ENCODE measurements at regions not wholly inside any gene's neighbourhood (a gene's known extent, or its start where the extent isn't known, plus 50 kb on each side); places are given as distances from the start of the nearest gene placed in this dataset.
"Not testable (repeated sequence)": the region's sequence is repeated elsewhere in the genome, so short reads cannot be mapped to it uniquely, and the experiment has no call there.

DNA sequence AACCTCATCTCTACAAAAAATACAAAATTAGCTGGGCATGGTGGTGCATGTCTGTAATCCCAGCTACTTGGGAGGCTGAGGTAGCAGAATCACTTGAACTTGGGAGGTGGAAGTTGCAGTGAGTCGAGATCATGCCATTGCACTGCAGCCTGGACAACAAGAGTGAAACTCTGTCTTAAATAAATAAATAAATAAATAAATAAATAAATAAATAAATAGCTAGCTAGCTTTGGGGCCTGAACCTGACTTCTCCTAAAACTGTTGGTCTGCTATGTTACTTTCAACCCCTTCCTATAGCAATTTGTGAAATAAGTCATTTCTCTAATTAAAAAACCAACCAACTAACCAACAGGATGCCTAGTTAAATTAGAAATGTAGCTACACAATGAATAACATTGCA, 101.0 kb upstream of the KCNG1 start:
- not testable (repeated sequence) for DNase-seq (ENCODE audit: low spot score)

GRCh38 chr20:51122931-51123658, 100.2 kb upstream of the KCNG1 start:
- DNase-seq (ENCODE audit: low spot score), result no peak

GRCh38 chr20:51121901-51122412, 99.0 kb upstream of the KCNG1 start:
- DNase-seq (ENCODE audit: low spot score), result no peak

DNA sequence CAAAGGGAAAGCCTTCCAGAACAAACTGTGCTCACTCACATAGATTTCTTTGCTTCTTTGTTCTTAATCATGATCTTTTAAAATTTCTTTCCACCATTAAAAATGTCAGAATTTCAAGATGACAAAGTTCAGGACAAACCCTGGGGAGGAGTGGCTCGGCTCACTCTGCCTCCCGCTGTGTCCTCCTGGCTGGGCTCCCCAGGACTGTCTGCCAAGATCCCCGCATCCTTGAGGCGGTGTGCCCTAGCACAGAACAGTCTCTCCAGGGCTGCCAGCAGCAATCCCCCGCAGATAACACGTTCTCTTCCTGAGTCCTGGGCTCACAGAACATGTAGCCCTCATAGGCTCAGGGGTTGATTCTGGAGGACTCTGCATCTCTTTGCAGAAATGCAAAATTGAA, 98.4 kb upstream of the KCNG1 start:
- no peak for DNase-seq (ENCODE audit: low spot score)

- no peak for DNase-seq (ENCODE audit: low spot score)
Observed at GRCh38 chr20:51120868-51121267, 98.0 kb upstream of the KCNG1 start.

GRCh38 chr20:51120438-51120837, 97.5 kb upstream of the KCNG1 start:
- DNase-seq (ENCODE audit: low spot score), result no peak

DNA sequence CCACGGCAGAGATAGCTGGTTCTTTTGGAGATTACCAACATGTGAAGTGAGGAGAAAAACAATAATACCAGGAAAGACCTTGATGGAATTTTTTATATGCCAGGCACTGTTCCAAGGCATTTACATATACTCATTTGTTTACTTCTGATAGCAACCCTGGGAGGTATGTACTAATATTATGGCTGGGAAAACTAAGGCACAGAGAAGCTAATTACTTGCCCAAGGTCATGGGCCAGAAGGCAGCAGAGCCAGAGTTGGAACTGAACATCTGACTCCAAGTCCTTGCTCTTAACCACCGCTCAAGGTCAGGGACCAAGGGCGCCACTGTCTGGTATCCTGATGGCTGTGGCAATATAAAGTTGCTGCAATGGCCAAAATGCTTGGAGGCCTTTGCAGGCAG, 97.0 kb upstream of the KCNG1 start:
- no peak for DNase-seq (ENCODE audit: low spot score)

DNA sequence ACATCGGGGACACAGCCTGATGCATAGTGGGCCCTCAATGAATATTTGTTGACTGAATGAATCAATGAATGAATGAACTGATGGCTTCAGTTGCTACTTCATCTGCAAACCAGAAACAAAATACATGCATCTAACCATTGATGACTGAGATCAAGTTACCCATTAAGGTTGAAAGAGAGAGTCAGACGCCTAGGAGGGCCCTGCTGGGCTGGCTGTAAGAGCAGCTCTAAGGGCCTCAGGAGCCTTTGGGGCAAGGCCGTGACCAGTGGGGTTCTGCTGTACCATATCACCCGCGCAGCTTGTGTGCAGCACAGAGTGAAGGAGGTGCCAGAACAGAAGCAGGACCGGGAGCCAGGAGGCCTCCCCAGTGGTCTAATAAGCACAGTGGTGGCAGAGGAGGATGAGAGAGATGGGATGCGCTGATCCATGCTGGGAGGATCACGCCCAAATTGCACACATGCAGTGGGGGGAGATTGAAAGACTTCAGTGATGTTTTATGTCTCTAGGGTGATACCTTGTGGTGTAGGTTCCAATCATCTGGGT, 96.1 kb upstream of the KCNG1 start:
- no peak for DNase-seq (ENCODE audit: low spot score)

DNA sequence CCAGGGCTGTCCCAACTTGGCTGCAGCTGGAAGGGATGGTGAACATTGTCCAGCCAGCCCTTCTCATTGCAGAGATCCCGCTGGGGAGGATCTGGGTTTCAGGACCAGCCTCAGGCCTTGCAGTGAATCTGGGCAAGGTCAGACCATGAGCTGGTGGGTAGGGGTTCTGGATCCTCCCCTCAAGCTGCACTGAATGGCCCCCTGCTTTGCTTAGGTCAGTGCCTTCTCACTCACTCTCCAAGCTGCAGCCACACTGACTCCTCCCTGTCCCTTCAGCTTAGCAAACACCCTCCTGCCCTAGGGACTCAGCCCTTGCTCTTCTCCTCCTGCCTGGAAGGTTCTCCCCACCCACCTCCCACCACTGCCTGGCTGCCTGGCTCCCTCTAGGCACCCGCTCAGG, 95.3 kb upstream of the KCNG1 start:
- no peak for DNase-seq (ENCODE audit: low spot score)

DNA sequence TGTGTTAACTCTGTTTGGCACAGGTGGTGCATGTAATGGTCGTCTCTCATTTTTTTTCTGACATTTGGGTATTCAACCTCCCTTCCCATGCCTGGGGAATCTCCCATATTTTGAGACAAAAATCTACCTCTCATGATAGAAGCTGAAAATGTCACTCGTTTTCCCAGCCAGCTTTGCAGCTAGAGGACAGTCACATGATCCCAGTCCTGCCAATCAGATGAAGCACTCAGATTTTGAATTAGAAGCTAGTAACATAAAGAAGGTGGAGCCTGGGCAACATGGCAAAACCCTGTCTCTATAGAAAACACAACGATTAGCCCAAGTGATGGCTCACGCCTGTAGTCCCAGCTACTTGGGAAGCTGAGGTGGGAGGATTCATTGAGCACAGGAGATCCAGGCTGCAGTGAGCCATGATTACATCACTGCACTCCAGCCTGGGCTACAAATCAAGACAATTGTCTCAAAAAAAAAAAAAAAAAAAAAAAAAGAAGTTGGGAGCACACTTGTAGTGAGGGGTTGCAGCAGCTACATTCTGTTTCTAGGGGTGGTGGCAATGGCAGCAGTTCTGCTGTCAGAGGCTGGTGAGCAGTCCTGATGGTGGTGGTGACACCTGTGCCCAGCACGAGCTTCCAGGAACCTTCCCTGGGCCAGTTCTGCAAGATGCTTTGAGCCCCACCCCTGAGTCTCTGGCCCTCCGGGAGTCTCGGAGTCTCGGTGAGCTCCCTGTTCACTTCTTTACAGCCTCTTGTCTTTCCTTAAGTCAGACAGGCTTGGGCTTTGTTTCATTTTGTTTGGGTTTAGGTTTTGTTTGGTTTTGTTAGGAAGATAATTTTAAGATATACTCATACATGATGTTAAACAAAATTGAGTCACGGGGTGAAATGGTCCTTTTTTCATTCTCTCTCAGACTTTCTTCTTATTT, 94.1 kb upstream of the KCNG1 start:
- DNase-seq (ENCODE audit: low spot score), result no peak

DNA sequence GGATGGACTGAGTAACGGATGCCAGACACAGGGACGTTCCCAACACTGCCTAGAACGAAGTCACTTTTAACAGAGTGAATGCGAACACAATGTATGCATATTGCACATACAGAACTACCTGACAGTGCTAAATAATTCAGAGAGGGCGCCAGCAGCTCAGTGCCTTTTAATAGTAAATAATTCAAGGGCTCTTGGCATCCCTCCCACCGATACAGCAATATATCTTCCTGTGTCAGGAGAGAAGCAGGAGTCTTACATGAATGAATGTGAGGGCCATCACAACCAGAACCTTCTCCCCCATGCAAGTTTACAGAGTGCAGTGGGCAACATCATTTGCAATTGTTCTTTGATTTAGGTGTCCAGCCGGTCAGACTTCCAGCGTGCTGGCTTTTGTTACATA, 88.4 kb upstream of the KCNG1 start:
- no peak for DNase-seq (ENCODE audit: low spot score)

- no peak for DNase-seq (ENCODE audit: low spot score)
Observed at GRCh38 chr20:51108638-51109363, 85.9 kb upstream of the KCNG1 start.

GRCh38 chr20:51106011-51106410, 83.1 kb upstream of the KCNG1 start:
- no peak for DNase-seq (ENCODE audit: low spot score)

DNA sequence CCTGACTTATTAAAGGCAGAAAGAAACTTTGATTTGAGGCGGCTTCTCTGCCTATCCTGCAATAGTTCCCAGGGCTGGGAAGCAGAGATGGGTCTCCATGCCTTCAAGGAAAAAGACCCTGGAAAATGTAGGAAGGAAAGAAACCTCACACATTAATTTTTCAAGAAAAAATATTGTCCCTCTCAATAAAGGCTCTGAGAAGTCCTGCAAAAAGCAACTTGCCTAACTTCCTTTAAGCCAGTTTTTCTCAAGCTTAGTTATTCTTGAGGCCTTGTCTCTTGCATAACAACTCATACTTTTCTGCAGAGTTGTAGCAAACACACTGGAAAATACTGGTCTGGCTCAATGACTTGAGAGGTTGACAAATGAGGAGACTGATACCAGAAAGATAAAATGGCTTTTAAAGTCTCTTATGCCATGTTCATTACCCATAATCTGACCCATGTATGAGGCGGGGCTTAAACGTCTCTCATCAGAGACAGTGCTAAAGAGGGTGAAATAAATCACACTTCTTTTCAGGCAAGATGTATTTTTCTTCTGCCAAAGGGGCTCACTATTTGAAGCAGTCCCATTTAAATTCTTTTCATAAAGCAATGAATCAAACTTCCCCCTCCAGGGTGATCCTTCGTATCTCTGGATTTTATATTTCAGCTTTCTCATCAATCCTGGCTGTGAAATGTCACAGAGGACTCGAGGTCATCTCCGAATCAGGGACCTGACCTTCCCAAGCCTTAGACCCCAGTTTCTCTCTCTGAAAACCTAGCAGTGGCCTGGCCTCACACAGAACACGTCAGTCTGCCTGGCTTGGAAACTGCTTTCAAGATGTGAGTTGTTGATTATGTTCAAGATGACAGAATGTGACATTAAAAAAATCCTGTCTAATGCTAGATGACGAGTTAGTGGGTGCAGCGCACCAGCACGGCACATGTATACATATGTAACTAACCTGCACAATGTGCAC, 82.3 kb upstream of the KCNG1 start:
- no peak for DNase-seq (ENCODE audit: low spot score)

DNA sequence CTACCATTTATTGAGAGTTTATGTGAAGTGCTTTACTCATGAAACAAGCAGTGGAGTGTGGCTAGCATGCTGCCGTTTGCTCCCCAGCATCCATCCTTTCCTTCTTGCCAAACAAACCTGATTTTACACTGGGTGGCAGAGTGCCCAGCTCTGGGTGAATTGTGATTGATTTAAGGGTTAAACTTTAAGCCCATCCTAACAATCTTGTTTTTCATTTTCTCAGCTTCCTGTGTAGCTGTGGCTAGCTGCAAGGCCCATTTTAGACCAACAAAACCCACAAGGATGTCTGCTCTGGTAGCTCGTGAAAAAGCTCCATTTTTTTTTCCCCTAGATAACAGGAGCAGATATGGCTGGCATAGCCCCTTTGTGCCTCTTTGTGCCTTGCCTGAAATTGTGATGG, 77.7 kb upstream of the KCNG1 start:
- no peak for DNase-seq (ENCODE audit: low spot score)

DNA sequence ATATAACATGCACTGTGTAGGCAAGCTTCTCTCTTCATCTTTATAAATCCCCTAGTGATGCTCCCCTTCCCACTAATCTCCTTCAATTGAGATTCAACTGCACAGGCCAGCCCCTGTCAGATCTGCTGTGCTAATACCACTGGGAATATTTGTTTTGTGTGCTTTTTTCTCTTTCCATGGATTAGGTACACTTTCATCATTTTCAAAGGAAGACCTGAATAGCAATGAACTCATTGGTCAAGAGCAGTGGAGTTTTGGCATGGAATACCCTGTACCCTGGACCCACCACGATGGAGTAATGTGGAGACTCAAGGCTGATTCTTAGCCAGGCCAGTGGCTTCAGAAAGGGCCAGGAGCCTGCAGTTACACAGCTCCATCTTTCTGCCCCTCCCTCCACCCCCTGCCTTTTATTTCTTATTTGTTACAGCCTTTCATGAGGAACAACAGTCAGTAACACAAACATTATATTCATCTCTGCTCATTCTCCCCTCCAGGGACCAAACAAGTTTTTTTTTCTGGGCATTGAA, 75.4 kb upstream of the KCNG1 start:
- no peak for DNase-seq (ENCODE audit: low spot score)

GRCh38 chr20:51097351-51098120, 74.6 kb upstream of the KCNG1 start:
- DNase-seq (ENCODE audit: low spot score), result no peak

- DNase-seq (ENCODE audit: low spot score), result no peak
Observed at GRCh38 chr20:51096582-51097267, 73.8 kb upstream of the KCNG1 start.
